ENCODE measurements at regions not wholly inside any gene's neighbourhood (a gene's known extent, or its start where the extent isn't known, plus 50 kb on each side); places are given as distances from the start of the nearest gene placed in this dataset.
A peak's percentile ranks its signal among the peaks of the same experiment; 100 is the strongest.
"Not testable (repeated sequence)": the region's sequence is repeated elsewhere in the genome, so short reads cannot be mapped to it uniquely, and the experiment has no call there.

DNA sequence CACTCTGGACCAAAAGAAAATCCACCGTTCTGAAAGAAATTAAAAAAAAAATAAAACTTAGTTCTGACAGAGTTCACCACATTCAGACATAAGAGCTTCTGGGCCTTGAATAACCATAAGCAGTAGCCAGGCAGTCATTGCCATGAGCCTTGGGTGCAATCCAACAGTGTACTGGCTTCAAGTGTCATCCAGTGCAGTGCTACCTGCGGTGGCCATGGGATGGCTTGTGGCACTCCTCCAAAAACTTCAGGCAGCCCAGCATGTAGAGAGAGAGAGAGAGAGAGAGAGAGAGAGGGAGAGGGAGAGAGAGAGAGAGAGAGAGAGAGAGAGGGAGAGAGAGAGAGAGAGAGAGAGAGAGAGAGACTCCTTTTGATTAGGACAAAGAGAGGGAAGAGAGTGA lies 208.5 kb downstream of the SPIN4 start:
- intact Hi-C loops (cut with DNase I; ENCODE audit: low total_unique reads); ATAC-seq; in situ Hi-C loops (cut with MboI; ENCODE audit: low sequenced_read_pairs in 4 of 4): not testable (repeated sequence)

DNA sequence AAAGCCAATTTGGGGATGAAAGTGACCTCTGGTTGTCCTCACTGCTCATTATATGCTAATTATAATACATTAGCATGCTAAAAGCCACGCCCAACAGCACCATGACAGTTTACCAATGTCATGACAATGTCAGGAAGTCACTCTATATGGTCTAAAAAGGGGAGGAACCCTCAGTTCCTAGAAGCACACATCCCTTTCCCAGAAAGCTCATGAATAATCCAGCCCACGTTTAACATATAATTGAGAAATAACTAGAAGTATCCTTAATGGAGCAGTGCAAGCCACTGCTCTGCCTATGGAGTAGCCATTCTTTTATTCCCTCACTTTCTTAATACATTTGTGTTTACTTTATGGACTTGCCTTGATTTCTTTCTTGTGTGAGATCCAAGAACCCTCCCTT lies 215.3 kb downstream of the SPIN4 start:
- H3K27ac ChIP-seq; H3K27me3 ChIP-seq; H3K4me3 ChIP-seq; in situ Hi-C loops (cut with MboI; ENCODE audit: low sequenced_read_pairs in 4 of 4); DNase-seq; intact Hi-C loops (cut with DNase I; ENCODE audit: low total_unique reads); H3K9me3 ChIP-seq; ATAC-seq; H3K36me3 ChIP-seq; H3K4me1 ChIP-seq: not testable (repeated sequence)

More for the DNA sequence above, 208.5 kb downstream of the SPIN4 start:
- not testable (repeated sequence) for H3K4me3 ChIP-seq, H3K27ac ChIP-seq, H3K9me3 ChIP-seq, H3K36me3 ChIP-seq, DNase-seq, H3K4me1 ChIP-seq, H3K27me3 ChIP-seq

- no peak overlapping the region for H3K4me3 ChIP-seq
- H3K4me1 ChIP-seq: no peaks in the 10 kb centered on the region
- DNase-seq: no peak
- TF ChIP-seq, protein P1, sequence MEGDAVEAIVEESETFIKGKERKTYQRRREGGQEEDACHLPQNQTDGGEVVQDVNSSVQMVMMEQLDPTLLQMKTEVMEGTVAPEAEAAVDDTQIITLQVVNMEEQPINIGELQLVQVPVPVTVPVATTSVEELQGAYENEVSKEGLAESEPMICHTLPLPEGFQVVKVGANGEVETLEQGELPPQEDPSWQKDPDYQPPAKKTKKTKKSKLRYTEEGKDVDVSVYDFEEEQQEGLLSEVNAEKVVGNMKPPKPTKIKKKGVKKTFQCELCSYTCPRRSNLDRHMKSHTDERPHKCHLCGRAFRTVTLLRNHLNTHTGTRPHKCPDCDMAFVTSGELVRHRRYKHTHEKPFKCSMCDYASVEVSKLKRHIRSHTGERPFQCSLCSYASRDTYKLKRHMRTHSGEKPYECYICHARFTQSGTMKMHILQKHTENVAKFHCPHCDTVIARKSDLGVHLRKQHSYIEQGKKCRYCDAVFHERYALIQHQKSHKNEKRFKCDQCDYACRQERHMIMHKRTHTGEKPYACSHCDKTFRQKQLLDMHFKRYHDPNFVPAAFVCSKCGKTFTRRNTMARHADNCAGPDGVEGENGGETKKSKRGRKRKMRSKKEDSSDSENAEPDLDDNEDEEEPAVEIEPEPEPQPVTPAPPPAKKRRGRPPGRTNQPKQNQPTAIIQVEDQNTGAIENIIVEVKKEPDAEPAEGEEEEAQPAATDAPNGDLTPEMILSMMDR (IDR thresholded peaks at IDR 0.05 in 4 of 5, conservative IDR thresholded peaks at IDR 0.05 in 1 of 5): peak in 1 of 5 experiments; percentile 34
- TF ChIP-seq POLR2A (IDR thresholded peaks at IDR 0.05): no peak
- in situ Hi-C loops (cut with MboI; ENCODE audit: low sequenced_read_pairs in 4 of 4) (no loop called here), intact Hi-C loops (cut with DNase I; ENCODE audit: low total_unique reads) (no loop called here)
- no peak overlapping the region for H3K27ac ChIP-seq
- H3K9me3 ChIP-seq: peaks cover 0 to 3% (median 0%) of the 10 kb centered on the region in 3 donors
- no peak for ATAC-seq
- H3K27me3 ChIP-seq: no peaks in the 10 kb centered on the region
- H3K36me3 ChIP-seq: no peaks in the 10 kb centered on the region
Measured at GRCh38 chrX:63128509-63128908, 222.6 kb downstream of the SPIN4 start.

DNA sequence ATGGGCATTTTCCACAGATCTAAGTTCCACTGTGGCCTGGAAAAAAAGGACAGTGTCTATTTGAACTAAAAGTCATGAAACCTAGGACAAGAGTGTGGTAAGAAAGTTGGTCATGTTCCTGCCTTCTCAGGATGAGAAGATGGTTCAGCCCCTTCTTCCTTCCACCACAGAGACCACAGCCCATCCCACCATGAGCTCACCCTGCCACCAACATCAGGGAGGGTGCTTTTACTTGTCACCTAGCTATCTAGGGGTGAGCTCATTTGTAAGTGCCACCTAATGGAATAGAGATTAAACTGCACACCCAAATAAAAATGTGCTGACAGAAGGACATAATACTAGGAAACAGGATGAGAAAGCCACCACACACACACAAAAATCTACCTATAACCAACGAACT lies 235.9 kb downstream of the SPIN4 start:
- in situ Hi-C loops (cut with MboI; ENCODE audit: low sequenced_read_pairs in 4 of 4) (no loop called here), intact Hi-C loops (cut with DNase I; ENCODE audit: low total_unique reads) (no loop called here)
- H3K9me3 ChIP-seq: no peaks in the 10 kb centered on the region
- ATAC-seq (no peak), DNase-seq (no peak)
- H3K4me3 ChIP-seq: no peak overlapping the region
- H3K27ac ChIP-seq: no peak overlapping the region
- TF ChIP-seq, protein P1 (IDR thresholded peaks at IDR 0.05 in 4 of 5, conservative IDR thresholded peaks at IDR 0.05 in 1 of 5): no peak
- TF ChIP-seq POLR2A (IDR thresholded peaks at IDR 0.05): no peak
- H3K27me3 ChIP-seq: no peaks in the 10 kb centered on the region
- H3K4me1 ChIP-seq: no peaks in the 10 kb centered on the region
- H3K36me3 ChIP-seq: no peaks in the 10 kb centered on the region

- no peak overlapping the region for H3K4me3 ChIP-seq
- no peak for ATAC-seq
- no peaks in the 10 kb centered on the region for H3K36me3 ChIP-seq
- intact Hi-C loops (cut with DNase I; ENCODE audit: low total_unique reads) (no loop called here), in situ Hi-C loops (cut with MboI; ENCODE audit: low sequenced_read_pairs in 4 of 4) (no loop called here)
- no peaks in the 10 kb centered on the region for H3K27me3 ChIP-seq
- TF ChIP-seq POLR2A (IDR thresholded peaks at IDR 0.05): no peak
- TF ChIP-seq, protein P1 (IDR thresholded peaks at IDR 0.05 in 4 of 5, conservative IDR thresholded peaks at IDR 0.05 in 1 of 5): no peak
- no peak overlapping the region for H3K27ac ChIP-seq
- H3K9me3 ChIP-seq: no peaks in the 10 kb centered on the region
- DNase-seq: no peak
- H3K4me1 ChIP-seq: no peaks in the 10 kb centered on the region
Measured at GRCh38 chrX:63101879-63102620, 249.1 kb downstream of the SPIN4 start.

- Histone ChIP-seq H3K36me3 (no peaks in the 10 kb centered on the region), H3K4me1 (no peaks in the 10 kb centered on the region), H3K27ac (no peak overlapping the region), H3K9me3 (no peaks in the 10 kb centered on the region), H3K27me3 (no peaks in the 10 kb centered on the region), H3K4me3 (no peak overlapping the region)
- in situ Hi-C loops (cut with MboI; ENCODE audit: low sequenced_read_pairs in 4 of 4): no loop called here
- intact Hi-C loops (cut with DNase I; ENCODE audit: low total_unique reads): no loop called here
- DNase-seq (no peak), ATAC-seq (no peak)
- TF ChIP-seq POLR2A (IDR thresholded peaks at IDR 0.05): no peak
- TF ChIP-seq, protein P1 (IDR thresholded peaks at IDR 0.05 in 4 of 5, conservative IDR thresholded peaks at IDR 0.05 in 1 of 5): no peak
Measured at GRCh38 chrX:63058204-63058603, 292.9 kb downstream of the SPIN4 start.

Measured in gastrocnemius medialis (tissue), 4 donors.